ENCODE measurements at regions not wholly inside any gene's neighbourhood (a gene's known extent, or its start where the extent isn't known, plus 50 kb on each side); places are given as distances from the start of the nearest gene placed in this dataset.
"Not testable (repeated sequence)": the region's sequence is repeated elsewhere in the genome, so short reads cannot be mapped to it uniquely, and the experiment has no call there.

- DNase-seq (ENCODE audit: low read depth): no peak
These were observed 1185.4 kb downstream of the DIAPH3 start for GRCh38 chr13:58978331-58978730.

GRCh38 chr13:58979851-58980250, 1183.9 kb downstream of the DIAPH3 start:
- no peak for DNase-seq (ENCODE audit: low read depth)

DNA sequence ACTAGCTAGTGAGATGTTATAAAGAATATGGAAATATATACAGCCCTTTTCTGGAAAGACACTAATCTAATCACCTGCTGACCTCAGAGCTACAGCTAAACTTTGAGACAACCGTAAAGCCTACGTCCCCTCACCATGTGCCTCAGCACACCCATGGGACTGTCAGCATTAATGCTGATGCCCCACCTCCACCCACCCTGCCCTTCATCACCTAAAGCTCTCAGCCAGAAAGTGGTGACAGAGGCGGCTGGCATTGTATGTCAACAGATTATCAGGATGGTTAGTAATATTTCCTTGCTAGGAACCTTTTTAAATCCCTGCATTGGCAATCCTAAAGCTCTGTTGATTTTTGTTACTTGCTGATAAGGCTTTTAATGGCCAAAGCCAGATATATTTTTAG, 1177.9 kb downstream of the DIAPH3 start:
- DNase-seq (ENCODE audit: low read depth): no peak

DNA sequence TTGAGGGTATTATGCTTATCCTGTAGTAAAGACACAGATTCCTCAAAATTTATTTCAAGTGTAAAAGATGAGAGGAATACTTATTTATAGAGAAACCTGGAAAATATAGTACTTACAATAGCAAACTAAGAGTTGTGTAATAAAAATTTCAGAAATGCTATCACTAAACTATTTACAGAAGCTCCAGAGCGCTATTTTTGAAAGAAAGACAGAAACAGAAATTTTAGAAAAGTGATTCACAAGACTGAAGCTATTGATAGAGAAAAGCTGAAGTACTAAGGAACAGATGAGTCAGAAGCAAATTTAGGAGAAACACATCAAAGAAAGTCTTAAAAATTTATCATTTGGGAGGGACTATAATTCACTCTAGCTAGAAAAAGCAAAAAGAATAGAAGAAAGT, 1174.2 kb downstream of the DIAPH3 start:
- DNase-seq (ENCODE audit: low read depth): no peak

- DNase-seq (ENCODE audit: low read depth): no peak
These were observed 1171.8 kb downstream of the DIAPH3 start for GRCh38 chr13:58991826-58992477.

DNA sequence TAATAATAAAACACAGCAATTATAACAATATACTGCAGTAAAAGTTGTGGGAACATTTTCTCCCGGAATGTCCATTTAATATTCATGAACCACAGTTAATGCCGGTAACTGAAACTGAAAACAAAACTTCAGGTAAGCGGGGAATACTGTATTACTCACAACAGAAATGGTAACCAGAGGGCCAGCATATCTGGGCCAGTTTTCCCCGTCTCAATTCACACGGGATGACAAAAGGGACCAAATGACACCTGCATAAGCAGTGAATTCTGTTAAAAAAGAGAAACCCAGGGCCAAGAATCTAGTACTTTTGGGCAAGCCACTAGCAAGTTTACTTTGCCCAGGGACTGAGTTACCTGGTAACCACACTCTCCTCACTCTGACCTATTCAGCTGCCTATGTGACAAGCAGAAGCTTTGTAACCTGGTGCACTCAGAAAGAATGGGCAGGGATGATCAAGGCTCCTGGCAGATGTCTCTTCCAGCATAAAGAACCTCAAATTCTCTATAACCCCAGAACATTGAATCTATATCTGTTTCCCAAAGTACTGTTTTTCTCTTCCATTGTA, 1171.2 kb downstream of the DIAPH3 start:
- DNase-seq (ENCODE audit: low read depth): no peak

- DNase-seq (ENCODE audit: low read depth): no peak
These were observed 1169.7 kb downstream of the DIAPH3 start for GRCh38 chr13:58994077-58994476.

- peak; percentile 13 for DNase-seq (ENCODE audit: low read depth)
These were observed 1169.0 kb downstream of the DIAPH3 start for GRCh38 chr13:58994777-58995176.

GRCh38 chr13:58998716-58999115, 1165.0 kb downstream of the DIAPH3 start:
- no peak for DNase-seq (ENCODE audit: low read depth)

- peak; percentile 60 for DNase-seq (ENCODE audit: low read depth)
These were observed 1163.9 kb downstream of the DIAPH3 start for GRCh38 chr13:58999851-59000250.

GRCh38 chr13:59000770-59001169, 1163.0 kb downstream of the DIAPH3 start:
- no peak for DNase-seq (ENCODE audit: low read depth)

DNA sequence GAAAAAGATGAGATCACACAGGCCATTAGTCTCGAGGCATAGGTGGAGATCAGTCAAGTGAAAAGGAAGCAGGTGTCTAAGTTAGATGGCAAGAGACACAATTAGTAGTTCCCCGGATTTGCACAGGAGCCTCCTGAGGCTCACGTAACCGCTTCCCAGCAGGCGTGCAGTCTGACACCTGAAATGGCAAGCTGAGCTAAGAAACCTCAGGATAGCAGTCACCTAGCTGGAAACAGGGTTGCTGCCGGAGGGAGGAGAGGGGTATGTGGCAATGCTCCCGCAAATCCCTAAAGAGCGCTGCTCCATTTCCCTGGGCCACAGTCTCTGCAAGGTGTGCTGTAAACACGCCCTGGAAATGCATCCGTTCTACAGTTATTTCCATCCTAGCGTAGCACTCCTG, 1151.0 kb downstream of the DIAPH3 start:
- no peak for DNase-seq (ENCODE audit: low read depth)

DNA sequence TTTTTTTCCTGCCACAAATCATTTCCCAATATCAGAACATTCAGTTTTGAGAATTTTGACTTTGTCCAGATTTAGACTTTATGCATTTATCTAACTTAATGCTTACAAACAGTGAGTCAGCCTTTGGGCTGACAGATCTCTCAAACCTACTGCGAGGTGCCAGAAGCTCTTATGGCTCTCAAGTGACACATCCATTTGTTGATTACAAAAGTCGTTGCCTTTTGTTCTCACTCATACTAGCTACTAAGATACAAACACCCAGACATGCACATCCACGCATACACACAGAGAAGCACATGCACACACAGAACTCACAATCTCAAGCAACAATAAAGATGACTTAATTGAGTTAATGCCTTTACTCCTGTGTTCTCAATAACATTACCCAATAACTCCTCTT, 1147.5 kb downstream of the DIAPH3 start:
- DNase-seq (ENCODE audit: low read depth): peak; percentile 17

- peak; percentile 23 for DNase-seq (ENCODE audit: low read depth)
These were observed 1139.3 kb downstream of the DIAPH3 start for GRCh38 chr13:59024434-59024833.

DNA sequence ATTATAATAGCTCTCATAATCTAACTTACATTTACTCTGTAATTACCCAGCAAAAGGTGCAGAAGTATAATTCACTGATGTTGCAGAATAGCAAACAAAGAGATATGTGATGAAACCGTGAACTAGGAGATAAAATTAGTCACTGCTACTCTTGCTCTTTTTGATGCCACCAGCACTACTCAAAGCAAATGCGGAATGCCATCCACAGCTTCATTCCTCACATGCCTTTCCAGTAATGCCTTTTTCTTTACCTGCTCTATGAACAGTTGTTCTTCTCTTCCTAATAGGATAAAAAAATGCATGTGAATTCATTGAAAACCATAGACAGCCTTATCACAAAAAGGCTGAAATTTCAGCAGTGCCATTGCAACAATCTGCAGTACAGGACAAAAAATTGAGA, 1129.5 kb downstream of the DIAPH3 start:
- DNase-seq (ENCODE audit: low read depth): no peak

- DNase-seq (ENCODE audit: low read depth): peak; percentile 62
These were observed 1124.9 kb downstream of the DIAPH3 start for GRCh38 chr13:59038824-59039223.

DNA sequence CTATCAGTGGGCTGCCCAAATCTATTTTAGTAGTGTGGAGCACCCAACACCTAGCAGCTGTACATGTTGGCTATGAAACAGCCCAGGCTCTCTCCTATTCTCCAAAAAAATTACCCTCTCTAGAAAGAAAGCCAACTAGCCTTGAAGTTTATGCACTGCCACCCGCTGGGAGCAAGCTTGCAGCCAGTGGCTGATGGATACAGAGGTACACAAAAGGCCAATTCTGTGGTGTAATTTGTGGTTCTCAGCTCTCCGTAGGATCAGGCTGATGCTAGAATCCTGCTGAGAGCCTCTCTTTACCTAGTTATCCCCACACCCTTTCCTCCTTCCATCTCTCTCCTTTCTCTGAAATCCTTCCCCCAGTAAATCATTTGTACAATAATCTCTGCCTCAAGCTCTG, 1120.7 kb downstream of the DIAPH3 start:
- no peak for DNase-seq (ENCODE audit: low read depth)

- DNase-seq (ENCODE audit: low read depth): peak; percentile 25
These were observed 1116.2 kb downstream of the DIAPH3 start for GRCh38 chr13:59047546-59047945.

DNA sequence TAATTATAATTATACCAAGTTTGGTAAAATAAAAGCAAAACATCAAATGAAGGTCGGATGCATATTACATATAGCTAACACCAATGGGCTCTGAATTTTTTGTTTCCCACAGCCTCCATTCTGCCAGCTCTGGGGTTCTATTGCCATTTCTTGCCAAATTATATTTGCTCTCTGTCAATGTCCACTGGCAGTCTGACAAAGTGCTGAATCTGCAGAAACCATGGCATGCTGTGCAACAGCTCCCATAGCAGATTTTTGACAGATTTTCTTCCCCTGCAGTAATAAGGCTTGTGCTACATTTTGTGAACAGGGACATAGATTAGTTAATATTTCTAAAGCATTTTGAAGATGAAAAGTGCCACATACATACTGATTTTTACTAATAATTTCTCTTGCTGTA, 1102.1 kb downstream of the DIAPH3 start:
- no peak for DNase-seq (ENCODE audit: low read depth)

DNA sequence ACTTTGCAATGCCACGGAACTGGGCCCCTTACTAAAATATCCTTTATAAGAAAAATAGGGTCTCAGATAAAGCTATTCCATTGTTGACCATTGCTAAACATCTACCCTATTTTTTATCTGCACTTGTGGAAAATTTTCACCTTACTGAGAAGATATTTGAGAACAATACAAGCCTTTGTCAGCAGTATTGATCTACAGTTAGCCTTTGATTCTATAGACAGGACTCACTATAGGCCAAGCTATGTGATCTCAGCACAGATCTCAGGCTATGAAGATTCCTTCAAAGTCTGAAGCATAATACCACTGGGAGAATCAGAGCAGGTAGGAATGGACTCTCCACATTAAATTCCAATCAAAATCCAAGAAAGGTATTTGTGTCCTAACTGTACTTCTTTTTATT, 1099.7 kb downstream of the DIAPH3 start:
- no peak for DNase-seq (ENCODE audit: low read depth)

DNA sequence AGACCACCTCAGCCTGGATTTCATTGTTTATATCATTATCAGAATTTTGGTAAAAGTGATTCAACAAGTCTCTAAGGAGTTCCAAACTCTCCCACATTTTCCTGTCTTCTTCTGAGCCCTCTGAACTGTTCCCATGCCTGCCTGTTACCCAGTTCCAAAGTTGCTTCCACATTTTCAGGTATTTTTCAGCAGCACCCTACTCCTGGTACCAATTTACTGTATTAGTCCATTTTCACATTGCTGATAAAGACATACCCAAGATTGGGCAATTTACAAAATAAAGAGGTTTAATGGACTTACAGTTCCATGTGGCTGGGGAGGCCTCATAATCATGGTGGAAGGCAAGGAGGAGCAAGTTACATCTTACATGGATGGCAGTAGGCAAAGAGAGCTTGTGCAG, 1087.3 kb downstream of the DIAPH3 start:
- DNase-seq (ENCODE audit: low read depth): not testable (repeated sequence)

DNA sequence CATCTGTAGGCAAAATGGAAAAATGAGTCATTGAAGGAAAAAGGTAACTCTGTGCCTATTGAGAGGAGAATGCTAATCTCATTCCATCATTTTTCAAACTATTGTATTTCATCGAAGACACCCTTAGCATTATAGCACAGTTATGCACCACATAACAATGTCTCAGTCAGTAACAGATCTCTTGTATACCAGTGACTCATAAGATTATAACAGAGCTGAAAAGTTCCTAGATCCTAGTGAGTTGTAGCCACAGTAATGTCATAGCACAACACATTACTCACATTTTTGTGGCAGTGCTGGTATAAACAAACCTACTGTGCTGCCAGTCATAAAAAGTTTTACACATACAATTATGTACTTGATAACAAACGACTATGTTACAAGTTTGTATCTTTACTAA, 1077.6 kb downstream of the DIAPH3 start:
- DNase-seq (ENCODE audit: low read depth): peak; percentile 96

GRCh38 chr13:59088716-59089115, 1075.0 kb downstream of the DIAPH3 start:
- DNase-seq (ENCODE audit: low read depth): peak; percentile 86

- DNase-seq (ENCODE audit: low read depth): peak; percentile 62
These were observed 1069.5 kb downstream of the DIAPH3 start for GRCh38 chr13:59094181-59094580.
